HG02571 (cell line): ENCODE measurements at regions not wholly inside any gene's neighbourhood (a gene's known extent, or its start where the extent isn't known, plus 50 kb on each side); places are given as distances from the start of the nearest gene placed in this dataset.
"Not testable (repeated sequence)": the region's sequence is repeated elsewhere in the genome, so short reads cannot be mapped to it uniquely, and the experiment has no call there.

ENCODE experiments used
- ATAC-seq: cut with Tn5 transposase; IDR thresholded peaks from one replicate; pipeline ENCODE4 v1.9.1; 2021; ENCODE audit warnings: mild to moderate bottlenecking, moderate library complexity; ENCODE audit not compliant: unreplicated experiment

- ATAC-seq: no peak
Measured at GRCh38 chr3:89912031-89912430, 804.6 kb downstream of the EPHA3 start.

- ATAC-seq: no peak
Measured at GRCh38 chr3:89923921-89924610, 816.6 kb downstream of the EPHA3 start.

- no peak for ATAC-seq
Measured at GRCh38 chr3:89925976-89926375, 818.6 kb downstream of the EPHA3 start.

- no peak for ATAC-seq
Measured at GRCh38 chr3:89932882-89933281, 825.5 kb downstream of the EPHA3 start.

- ATAC-seq: not testable (repeated sequence)
Measured at GRCh38 chr3:89944461-89944860, 837.0 kb downstream of the EPHA3 start.

GRCh38 chr3:89946884-89947283, 839.5 kb downstream of the EPHA3 start:
- no peak for ATAC-seq

- ATAC-seq: no peak
Measured at GRCh38 chr3:89947337-89947954, 840.0 kb downstream of the EPHA3 start.

GRCh38 chr3:89948008-89948407, 840.6 kb downstream of the EPHA3 start:
- ATAC-seq: no peak

GRCh38 chr3:89950772-89951171, 843.4 kb downstream of the EPHA3 start:
- ATAC-seq: no peak

- ATAC-seq: no peak
Measured at GRCh38 chr3:89954137-89954536, 846.7 kb downstream of the EPHA3 start.

GRCh38 chr3:89955156-89955555, 847.7 kb downstream of the EPHA3 start:
- no peak for ATAC-seq

GRCh38 chr3:89957451-89957850, 850.0 kb downstream of the EPHA3 start:
- no peak for ATAC-seq

GRCh38 chr3:89958163-89958562, 850.7 kb downstream of the EPHA3 start:
- ATAC-seq: not testable (repeated sequence)

GRCh38 chr3:89964347-89964746, 856.9 kb downstream of the EPHA3 start:
- ATAC-seq: no peak

GRCh38 chr3:89966877-89967665, 859.6 kb downstream of the EPHA3 start:
- no peak for ATAC-seq

- no peak for ATAC-seq
Measured at GRCh38 chr3:89971329-89971728, 863.9 kb downstream of the EPHA3 start.

GRCh38 chr3:89973156-89973555, 865.7 kb downstream of the EPHA3 start:
- no peak for ATAC-seq

- ATAC-seq: no peak
Measured at GRCh38 chr3:89974903-89975519, 867.6 kb downstream of the EPHA3 start.

- ATAC-seq: no peak
Measured at GRCh38 chr3:89983449-89983848, 876.0 kb downstream of the EPHA3 start.

- ATAC-seq: no peak
Measured at GRCh38 chr3:90005281-90005847, 897.9 kb downstream of the EPHA3 start.
